Loucy (cell line): ENCODE measurements at regions not wholly inside any gene's neighbourhood (a gene's known extent, or its start where the extent isn't known, plus 50 kb on each side); places are given as distances from the start of the nearest gene placed in this dataset.
"Not testable (repeated sequence)": the region's sequence is repeated elsewhere in the genome, so short reads cannot be mapped to it uniquely, and the experiment has no call there.

ENCODE experiments used
- H2AFZ ChIP-seq: fragments of 200-600 bp; sonication (generic); 2 replicates; pipeline ENCODE4 v1.6.0; 2016; ENCODE audit warnings: antibody characterized with exemption, mild to moderate bottlenecking, low read length, moderate library complexity
- H3F3A ChIP-seq: fragments of 200-600 bp; 2 replicates; pipeline ENCODE4 v1.6.0; 2016; ENCODE audit warnings: antibody characterized with exemption, low read depth, mild to moderate bottlenecking
- H3K27me3 ChIP-seq: fragments of 200-600 bp; sonication (generic); 2 replicates; pipeline ENCODE4 v1.6.1; 2014; ENCODE audit warnings: low read length, mild to moderate bottlenecking; ENCODE audit not compliant: insufficient read depth, poor library complexity, severe bottlenecking
- H3K36me3 ChIP-seq: fragments of 200-600 bp; sonication (generic); 2 replicates; pipeline ENCODE4 v1.6.1; 2016; ENCODE audit warnings: low read length; ENCODE audit not compliant: insufficient read depth
- H3K4me1 ChIP-seq: fragments of 200-600 bp; sonication (generic); 2 replicates; pipeline ENCODE4 v1.5.1; 2014; ENCODE audit warnings: low read length, mild to moderate bottlenecking; ENCODE audit not compliant: insufficient read depth, poor library complexity, severe bottlenecking
- H3K4me2 ChIP-seq: fragments of 200-600 bp; sonication (generic); 2 replicates; pipeline ENCODE4 v1.6.0; 2014; ENCODE audit warnings: antibody characterized with exemption, low read length, low read depth, mild to moderate bottlenecking; ENCODE audit not compliant: poor library complexity, severe bottlenecking
- H3K4me3 ChIP-seq: fragments of 200-600 bp; sonication (generic); 2 replicates; pipeline ENCODE4 v1.5.1; 2014; ENCODE audit warnings: low read length, mild to moderate bottlenecking, mixed read lengths; ENCODE audit not compliant: poor library complexity, severe bottlenecking
- H3K79me2 ChIP-seq: fragments of 200-600 bp; sonication (generic); 2 replicates; pipeline ENCODE4 v1.6.1; 2014; ENCODE audit warnings: low read length; ENCODE audit not compliant: insufficient read depth
- H3K9ac ChIP-seq: fragments of 200-600 bp; sonication (generic); 2 replicates; pipeline ENCODE4 v1.6.0; 2014; ENCODE audit warnings: mild to moderate bottlenecking, low read depth, low read length, moderate library complexity; ENCODE audit not compliant: poor library complexity, severe bottlenecking
- H3K9me2 ChIP-seq: fragments of 200-600 bp; sonication (generic); replicated peaks from 2 replicates; pipeline ENCODE4 v1.6.1; 2016; ENCODE audit warnings: low read depth, low read length, mixed read lengths
- H3K9me3 ChIP-seq: fragments of 200-600 bp; sonication (generic); 2 replicates; pipeline ENCODE4 v1.6.1; 2014; ENCODE audit warnings: mild to moderate bottlenecking, antibody characterized with exemption, low read length, low read depth; ENCODE audit not compliant: insufficient read depth
- H4K20me1 ChIP-seq: fragments of 200-600 bp; sonication (generic); 2 replicates; pipeline ENCODE4 v1.6.0; 2014; ENCODE audit warnings: antibody characterized with exemption, low read length, mild to moderate bottlenecking; ENCODE audit not compliant: insufficient read depth, poor library complexity, severe bottlenecking
- CTCF ChIP-seq: fragments of 200-600 bp; sonication (generic); conservative IDR thresholded peaks from 2 replicates; pipeline ENCODE4 v1.5.1; 2014; ENCODE audit warnings: mild to moderate bottlenecking, antibody characterized with exemption, low read length
- EZH2phosphoT487 ChIP-seq: fragments of 200-600 bp; IDR thresholded peaks from 2 replicates; pipeline ENCODE4 v1.6.1; 2018; ENCODE audit warnings: antibody characterized with exemption, mild to moderate bottlenecking, moderate library complexity, borderline replicate concordance

GRCh38 chr12:105888696-105889095 lies 250.1 kb downstream of the NUAK1 start:
- TF ChIP-seq CTCF (no peak), EZH2phosphoT487 (no peak)
- no peak overlapping the region for H2AFZ ChIP-seq
- H3K4me3 ChIP-seq, result no peak overlapping the region
- H3K36me3 ChIP-seq, result no peaks in the 10 kb centered on the region
- H3K27me3 ChIP-seq, result no peaks in the 10 kb centered on the region
- H4K20me1 ChIP-seq, result no peaks in the 10 kb centered on the region
- H3F3A ChIP-seq, result no peaks in the 10 kb centered on the region
- H3K4me1 ChIP-seq, result no peaks in the 10 kb centered on the region
- no peak overlapping the region for H3K9ac ChIP-seq
- no peaks in the 10 kb centered on the region for H3K9me2 ChIP-seq
- H3K9me3 ChIP-seq, result no peaks in the 10 kb centered on the region
- no peak overlapping the region for H3K4me2 ChIP-seq
- H3K79me2 ChIP-seq, result no peaks in the 10 kb centered on the region

GRCh38 chr12:105892362-105892910 lies 246.3 kb downstream of the NUAK1 start:
- H3K4me1 ChIP-seq, result no peaks in the 10 kb centered on the region
- H3K27me3 ChIP-seq, result no peaks in the 10 kb centered on the region
- H3K9ac ChIP-seq, result no peak overlapping the region
- no peaks in the 10 kb centered on the region for H4K20me1 ChIP-seq
- no peaks in the 10 kb centered on the region for H3K9me3 ChIP-seq
- no peak overlapping the region for H3K4me2 ChIP-seq
- TF ChIP-seq CTCF (no peak), EZH2phosphoT487 (no peak)
- H3K4me3 ChIP-seq, result no peak overlapping the region
- no peaks in the 10 kb centered on the region for H3K79me2 ChIP-seq
- no peaks in the 10 kb centered on the region for H3K9me2 ChIP-seq
- H3K36me3 ChIP-seq, result no peaks in the 10 kb centered on the region
- H2AFZ ChIP-seq, result no peak overlapping the region
- no peaks in the 10 kb centered on the region for H3F3A ChIP-seq

GRCh38 chr12:105895197-105895832 lies 243.4 kb downstream of the NUAK1 start:
- H3K9me2 ChIP-seq, H2AFZ ChIP-seq, H3K9me3 ChIP-seq, H3F3A ChIP-seq, H3K79me2 ChIP-seq, H3K4me2 ChIP-seq, H3K4me3 ChIP-seq, H3K4me1 ChIP-seq, H3K27me3 ChIP-seq, H4K20me1 ChIP-seq, H3K36me3 ChIP-seq, H3K9ac ChIP-seq: not testable (repeated sequence)

GRCh38 chr12:105897311-105897725 lies 241.4 kb downstream of the NUAK1 start:
- H3F3A ChIP-seq, result no peaks in the 10 kb centered on the region

GRCh38 chr12:105898271-105898670 lies 240.5 kb downstream of the NUAK1 start:
- not testable (repeated sequence) for H3K9ac ChIP-seq

More at GRCh38 chr12:105897311-105897725, 241.4 kb downstream of the NUAK1 start:
- Histone ChIP-seq H3K36me3 (no peaks in the 10 kb centered on the region), H3K9me2 (no peaks in the 10 kb centered on the region), H3K4me2 (no peak overlapping the region), H3K9ac (no peak overlapping the region), H3K79me2 (no peaks in the 10 kb centered on the region), H3K27me3 (no peaks in the 10 kb centered on the region), H3K4me1 (no peaks in the 10 kb centered on the region), H2AFZ (no peak overlapping the region), H3K4me3 (no peak overlapping the region), H3K9me3 (no peaks in the 10 kb centered on the region), H4K20me1 (no peaks in the 10 kb centered on the region)
- TF ChIP-seq EZH2phosphoT487, result no peak
- TF ChIP-seq CTCF, result no peak

More at GRCh38 chr12:105898271-105898670, 240.5 kb downstream of the NUAK1 start:
- not testable (repeated sequence) for H3K4me1 ChIP-seq, H3K79me2 ChIP-seq, H2AFZ ChIP-seq, H3K9me2 ChIP-seq, H3K4me3 ChIP-seq, H3F3A ChIP-seq, H3K27me3 ChIP-seq, H4K20me1 ChIP-seq, H3K4me2 ChIP-seq, H3K36me3 ChIP-seq, H3K9me3 ChIP-seq
